MCF 10A (cell line): ENCODE measurements at regions not wholly inside any gene's neighbourhood (a gene's known extent, or its start where the extent isn't known, plus 50 kb on each side); places are given as distances from the start of the nearest gene placed in this dataset.

Experiments
- BruUV-seq: library from RNA; stranded (reverse); fragments of 400-500 nt; replicated peaks from 2 replicates; lab custom pipeline; 2021; lab: Mats Ljungman, UMichigan
- CTCF ChIA-PET: fragments of 300-600 bp; sonication (Branson Sonifier 250); formaldehyde crosslinking; extraction: SDS; loops from one replicate; lab custom pipeline; 2021; ENCODE audit warnings: antibody characterized with exemption, inconsistent platforms; lab: Yijun Ruan, JAX
- POLR2A ChIA-PET: fragments of 300-600, 350-650 bp; sonication (Branson Sonifier 250); formaldehyde crosslinking; extraction: SDS; loops from one replicate; lab custom pipeline; 2020; ENCODE audit warnings: antibody characterized with exemption, inconsistent platforms; lab: Yijun Ruan, JAX
- DNase-seq: peaks from one replicate; pipeline ENCODE4 v3.0.0-alpha.2; 2018; ENCODE audit not compliant: unreplicated experiment
- H3K27ac Mint-ChIP-seq: one replicate; pipeline ENCODE4 v1.8.0; 2022; ENCODE audit warnings: mild to moderate bottlenecking, low read depth, mixed read lengths; ENCODE audit not compliant: unreplicated experiment
- H3K27me3 Mint-ChIP-seq: one replicate; pipeline ENCODE4 v1.8.0; 2022; ENCODE audit warnings: mixed read lengths; ENCODE audit not compliant: insufficient read depth, unreplicated experiment
- H3K36me3 Mint-ChIP-seq: one replicate; pipeline ENCODE4 v1.8.0; 2022; ENCODE audit warnings: mild to moderate bottlenecking, moderate library complexity, mixed read lengths; ENCODE audit not compliant: insufficient read depth, unreplicated experiment
- H3K4me1 Mint-ChIP-seq: one replicate; pipeline ENCODE4 v1.8.0; 2022; ENCODE audit warnings: mixed read lengths; ENCODE audit not compliant: insufficient read depth, unreplicated experiment
- H3K4me3 Mint-ChIP-seq: one replicate; pipeline ENCODE4 v1.8.0; 2022; ENCODE audit warnings: mild to moderate bottlenecking, moderate library complexity, mixed read lengths; ENCODE audit not compliant: unreplicated experiment
- H3K9me3 Mint-ChIP-seq: one replicate; pipeline ENCODE4 v1.8.0; 2022; ENCODE audit warnings: mixed read lengths; ENCODE audit not compliant: unreplicated experiment
- CTCF ChIP-seq: fragments of 200-600 bp; IDR thresholded peaks from one replicate; pipeline ENCODE4 v1.8.0; 2022; ENCODE audit warnings: antibody characterized with exemption, mild to moderate bottlenecking; ENCODE audit not compliant: unreplicated experiment
- intact Hi-C: fragments of 100-400 bp; cut with micrococcal nuclease; formaldehyde crosslinking; loops from 2 replicates; pipeline ENCODE4 v1.14.1; 2022

- no peak overlapping the region for H3K4me3 Mint-ChIP-seq
- no peaks in the 10 kb centered on the region for H3K4me1 Mint-ChIP-seq
- H3K9me3 Mint-ChIP-seq: no peaks in the 10 kb centered on the region
- no peak for DNase-seq
- CTCF ChIA-PET: interaction anchor here (0.6 to 1.2 kb wide), 3 partner anchors 11 to 112 kb away, joined by 3 read pairs; no protein-coding TSS in a partner anchor
- H3K36me3 Mint-ChIP-seq: no peaks in the 10 kb centered on the region
- intact Hi-C loops: no loop called here
- H3K27me3 Mint-ChIP-seq: peaks cover 17% of the 10 kb centered on the region
- POLR2A ChIA-PET: no interaction called here
- TF ChIP-seq CTCF: no peak
- H3K27ac Mint-ChIP-seq: no peak overlapping the region
- BruUV-seq: no TSS peak
These were observed 217.2 kb downstream of the EDEM1 start for GRCh38 chr3:5404718-5405117.

- DNase-seq: no peak
- POLR2A ChIA-PET: no interaction called here
- no peaks in the 10 kb centered on the region for H3K36me3 Mint-ChIP-seq
- H3K27me3 Mint-ChIP-seq: peaks cover 29% of the 10 kb centered on the region
- no TSS peak for BruUV-seq
- no peaks in the 10 kb centered on the region for H3K4me1 Mint-ChIP-seq
- intact Hi-C loops: no loop called here
- no peak overlapping the region for H3K27ac Mint-ChIP-seq
- no peak for TF ChIP-seq CTCF
- CTCF ChIA-PET: interaction anchor here (1.6 kb wide), 1 partner anchor 15 kb away, joined by 5 read pairs; no protein-coding TSS in a partner anchor
- peaks cover 14% of the 10 kb centered on the region for H3K9me3 Mint-ChIP-seq
- no peak overlapping the region for H3K4me3 Mint-ChIP-seq
These were observed 224.3 kb downstream of the EDEM1 start for GRCh38 chr3:5411786-5412185.

- no peaks in the 10 kb centered on the region for H3K36me3 Mint-ChIP-seq
- BruUV-seq: no TSS peak
- no peaks in the 10 kb centered on the region for H3K9me3 Mint-ChIP-seq
- ChIA-PET POLR2A (no interaction called here), CTCF (interaction anchor here (0.6 to 1.6 kb wide), 3 partner anchors 10 to 693 kb away, joined by 3 to 4 read pairs (median 3); no protein-coding TSS in a partner anchor)
- peaks cover 11% of the 10 kb centered on the region for H3K27me3 Mint-ChIP-seq
- H3K27ac Mint-ChIP-seq: no peak overlapping the region
- intact Hi-C loops: no loop called here
- peaks cover 11% of the 10 kb centered on the region for H3K4me1 Mint-ChIP-seq
- no peak overlapping the region for H3K4me3 Mint-ChIP-seq
- no peak for DNase-seq
- no peak for TF ChIP-seq CTCF
These were observed 235.6 kb downstream of the EDEM1 start for GRCh38 chr3:5423076-5423475.

GRCh38 chr3:5423523-5423922 is 236.0 kb downstream of the EDEM1 start:
- intact Hi-C loops: no loop called here
- H3K27ac Mint-ChIP-seq: no peak overlapping the region
- H3K36me3 Mint-ChIP-seq: no peaks in the 10 kb centered on the region
- peaks cover 11% of the 10 kb centered on the region for H3K27me3 Mint-ChIP-seq
- TF ChIP-seq CTCF: no peak
- POLR2A ChIA-PET: no interaction called here
- peaks cover 11% of the 10 kb centered on the region for H3K4me1 Mint-ChIP-seq
- CTCF ChIA-PET: interaction anchor here (0.6 to 1.6 kb wide), 9 partner anchors 9 to 1379 kb away, joined by 3 to 4 read pairs (median 3); no protein-coding TSS in a partner anchor
- no peak for DNase-seq
- no peak overlapping the region for H3K4me3 Mint-ChIP-seq
- no peaks in the 10 kb centered on the region for H3K9me3 Mint-ChIP-seq
- no TSS peak for BruUV-seq
